GM19467 (cell line): ENCODE measurements at regions not wholly inside any gene's neighbourhood (a gene's known extent, or its start where the extent isn't known, plus 50 kb on each side); places are given as distances from the start of the nearest gene placed in this dataset.

Source experiments
- ATAC-seq: cut with Tn5 transposase; IDR thresholded peaks from one replicate; pipeline ENCODE4 v1.9.1; 2021; ENCODE audit warnings: mild to moderate bottlenecking, moderate library complexity; ENCODE audit not compliant: unreplicated experiment

DNA sequence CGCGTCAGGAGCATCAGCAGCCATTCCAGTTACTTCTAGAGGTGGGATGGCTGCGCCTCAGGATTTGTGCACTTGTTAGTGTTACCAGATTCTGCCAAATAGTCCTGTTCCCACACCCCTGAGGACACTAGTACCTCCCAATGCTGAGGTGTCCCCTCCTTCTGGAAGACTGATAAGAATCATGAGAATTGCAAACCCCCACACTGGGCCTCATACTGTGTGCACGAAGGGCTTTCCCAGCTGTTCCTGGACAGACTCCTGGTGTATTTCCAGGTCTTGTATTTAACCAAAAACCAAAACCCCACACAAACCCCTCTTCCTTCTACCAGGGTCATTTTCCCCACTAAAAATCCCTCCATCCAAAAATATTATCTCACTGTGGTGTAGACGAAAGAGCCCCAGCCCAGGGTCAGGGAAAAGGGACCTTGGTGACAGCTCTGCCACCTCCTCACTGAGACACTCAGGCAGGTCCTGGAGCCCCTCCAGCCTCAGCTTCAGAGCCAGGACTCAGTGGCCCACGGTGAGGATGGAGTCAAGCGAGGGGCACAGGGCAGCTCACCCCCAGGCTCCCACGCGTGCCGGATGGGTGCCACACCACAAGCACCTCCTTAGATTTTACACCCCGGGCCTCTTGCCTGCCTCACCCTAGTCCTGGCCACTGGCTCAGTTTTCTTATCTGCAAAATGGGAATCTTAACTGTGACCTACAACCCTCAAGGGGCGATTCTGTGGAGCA, 131.4 kb upstream of the RUNX3 start:
- ATAC-seq, result no peak

DNA sequence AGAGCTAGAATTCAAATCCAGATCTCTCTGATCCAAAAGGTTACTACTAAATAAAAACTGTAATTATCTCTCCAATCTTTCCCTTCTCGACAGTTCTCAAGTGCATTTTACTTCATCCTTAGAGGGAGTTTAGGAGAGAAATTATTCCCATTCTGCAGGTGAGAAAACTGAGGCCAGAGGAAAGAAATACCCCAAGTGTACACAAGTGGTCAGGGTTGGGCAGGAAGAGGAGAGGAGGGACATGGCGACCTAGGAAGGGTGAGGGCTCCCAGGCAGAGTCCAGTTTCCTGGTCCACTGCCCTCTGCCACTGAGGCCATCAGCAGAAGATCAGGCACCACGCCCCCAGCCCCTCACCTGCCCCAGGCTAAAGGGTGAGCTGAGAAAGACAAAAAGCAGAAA, 127.1 kb upstream of the RUNX3 start:
- ATAC-seq, result no peak

DNA sequence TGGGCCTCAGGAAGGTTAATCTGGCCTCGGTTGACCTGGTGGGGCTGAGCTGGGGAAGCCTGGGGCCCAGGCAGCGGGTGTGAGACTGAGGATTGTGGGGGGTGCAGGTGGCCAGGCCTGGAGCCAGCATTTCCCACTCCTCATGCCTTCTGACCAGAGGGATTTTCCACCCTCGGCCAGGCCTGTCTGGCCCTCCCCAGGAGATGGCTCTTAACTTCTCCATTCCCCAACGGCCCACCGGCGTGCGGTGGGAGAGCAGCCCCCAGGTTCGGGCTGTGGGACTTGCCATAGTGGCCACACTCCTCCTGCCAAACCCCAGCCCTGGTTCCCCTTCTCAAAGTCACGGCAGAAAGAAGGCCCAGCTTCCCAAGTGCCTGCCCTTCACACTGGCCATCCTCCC, 126.5 kb upstream of the RUNX3 start:
- no peak for ATAC-seq

DNA sequence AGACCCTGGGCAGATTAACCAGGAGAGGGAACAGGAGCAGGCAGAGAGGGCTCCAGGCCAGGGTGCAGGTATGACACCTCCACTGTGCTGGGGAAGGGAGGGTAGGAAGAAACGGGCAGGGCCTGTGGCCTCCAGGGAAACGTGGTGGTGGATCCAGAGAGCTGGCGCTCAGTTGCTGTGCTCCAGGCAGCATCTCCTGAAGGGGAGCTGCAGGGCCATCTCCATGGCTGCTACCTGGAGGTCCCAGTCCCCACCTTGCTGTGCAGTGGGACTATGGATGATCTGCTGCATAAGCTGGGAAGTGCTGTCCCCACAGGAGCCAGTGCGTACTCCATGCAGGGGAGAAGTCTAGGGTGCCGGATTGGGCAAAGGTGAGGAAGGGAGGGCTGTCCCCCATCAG, 125.9 kb upstream of the RUNX3 start:
- no peak for ATAC-seq

DNA sequence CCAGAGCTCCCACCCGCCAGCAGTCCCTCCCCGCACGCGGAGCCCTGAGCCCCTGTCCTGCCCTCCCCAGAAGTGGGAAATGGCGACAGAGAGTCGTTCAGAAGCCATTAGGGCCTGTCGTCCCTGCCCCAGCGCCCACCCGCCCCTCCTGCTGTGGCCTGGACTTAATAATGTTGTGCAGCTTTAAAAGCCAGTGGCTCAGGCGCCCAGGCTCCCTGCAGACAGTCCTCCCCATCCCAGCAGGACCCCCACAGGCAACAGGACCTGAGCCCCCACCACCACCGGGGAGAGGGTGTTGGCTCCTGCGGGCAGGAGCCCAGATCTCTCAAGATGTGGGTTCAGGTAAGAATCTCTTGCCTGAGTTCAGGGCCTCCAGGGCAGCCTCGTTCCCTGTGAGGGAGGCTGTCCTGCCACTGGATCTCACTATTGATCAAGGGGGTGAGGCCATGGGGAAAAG, 125.3 kb upstream of the RUNX3 start:
- no peak for ATAC-seq

DNA sequence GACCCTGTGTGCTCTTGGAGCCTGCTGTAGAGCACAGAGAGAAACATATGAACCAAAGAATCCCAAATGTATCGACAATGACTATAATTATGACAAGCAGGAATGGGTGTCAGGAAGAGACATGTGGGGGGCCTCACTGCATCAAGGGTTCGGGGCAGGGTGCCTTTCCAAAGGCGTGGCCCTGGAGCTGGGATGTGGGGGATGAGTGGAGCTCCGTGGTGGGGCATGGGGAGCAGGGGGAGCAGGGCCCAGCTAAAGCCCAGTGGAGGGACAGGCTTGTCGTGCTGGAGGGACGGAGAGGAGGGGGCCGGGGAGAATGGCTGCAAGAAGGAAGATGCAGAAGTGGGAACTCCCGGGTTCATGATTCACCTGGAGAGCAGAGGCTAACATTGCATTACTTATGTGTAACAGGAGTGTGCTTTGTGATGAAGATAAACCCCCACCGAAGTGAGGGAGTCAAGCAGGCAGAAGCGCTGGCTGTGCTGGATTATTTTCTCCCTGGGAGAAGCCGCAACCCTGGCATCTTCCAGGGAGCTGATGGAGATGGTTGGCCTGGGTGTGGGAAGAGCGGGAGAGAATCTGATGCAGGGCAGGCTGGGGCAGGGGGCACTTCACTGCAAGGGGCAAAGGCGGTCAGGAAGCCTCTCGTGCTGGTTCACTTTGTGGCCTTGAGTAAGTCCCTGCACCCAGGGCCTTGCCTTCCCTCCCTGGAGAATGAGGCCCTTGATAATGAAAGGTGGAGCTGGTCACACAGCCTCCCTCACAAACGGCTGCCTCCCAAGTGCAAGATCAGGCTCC, 124.6 kb upstream of the RUNX3 start:
- ATAC-seq, result no peak

DNA sequence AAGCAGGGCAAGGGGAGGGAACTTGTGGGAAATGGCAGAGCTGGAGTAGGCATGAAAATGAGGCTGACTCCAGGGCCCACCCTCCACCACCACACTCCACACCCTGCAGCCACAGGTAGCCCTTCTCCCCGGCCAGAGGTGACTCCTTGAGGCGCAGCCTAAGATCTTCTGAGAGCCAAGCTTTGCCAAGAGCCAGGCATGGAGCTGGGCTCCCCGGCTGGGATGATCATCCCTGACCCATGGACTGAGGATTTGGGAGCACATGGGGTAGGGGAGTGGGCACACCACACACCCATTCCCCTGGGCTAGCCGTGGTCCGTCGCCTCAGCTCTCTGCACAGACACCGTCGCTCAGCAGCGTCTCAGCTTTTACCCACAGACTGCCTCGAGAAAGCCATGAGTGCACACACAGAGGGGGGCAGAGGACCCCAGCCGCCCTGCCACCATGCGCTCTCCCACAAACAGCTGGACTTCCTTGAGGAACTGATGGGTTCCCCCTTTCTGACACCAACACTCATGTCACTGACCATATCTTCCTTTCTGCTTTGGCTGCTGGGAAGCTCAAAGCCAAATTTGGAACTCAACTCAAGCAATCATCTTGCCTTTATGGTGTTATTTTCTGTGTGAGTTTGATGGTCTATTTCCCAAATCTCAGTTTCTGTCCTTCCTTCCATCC, 123.6 kb upstream of the RUNX3 start:
- no peak for ATAC-seq

DNA sequence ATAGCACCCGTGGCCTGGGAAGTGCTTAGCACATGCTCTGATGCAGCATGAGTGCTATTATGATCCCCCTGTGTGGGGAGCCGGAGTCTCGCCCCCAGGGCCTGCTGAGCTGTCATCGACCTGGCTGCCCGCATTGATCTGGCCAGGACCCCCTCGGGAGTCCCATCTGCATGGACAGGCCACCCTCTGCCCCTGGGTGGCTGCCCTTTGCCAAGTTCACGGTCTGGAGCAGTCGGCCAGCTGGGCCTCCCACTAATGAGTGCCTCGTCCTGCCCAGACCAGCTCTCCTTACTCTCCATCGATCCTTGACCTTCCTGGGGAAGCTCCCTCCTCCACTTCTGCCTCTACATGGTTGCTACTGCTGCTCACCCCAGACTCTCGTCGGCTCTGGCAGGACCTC, 121.8 kb upstream of the RUNX3 start:
- ATAC-seq, result no peak

DNA sequence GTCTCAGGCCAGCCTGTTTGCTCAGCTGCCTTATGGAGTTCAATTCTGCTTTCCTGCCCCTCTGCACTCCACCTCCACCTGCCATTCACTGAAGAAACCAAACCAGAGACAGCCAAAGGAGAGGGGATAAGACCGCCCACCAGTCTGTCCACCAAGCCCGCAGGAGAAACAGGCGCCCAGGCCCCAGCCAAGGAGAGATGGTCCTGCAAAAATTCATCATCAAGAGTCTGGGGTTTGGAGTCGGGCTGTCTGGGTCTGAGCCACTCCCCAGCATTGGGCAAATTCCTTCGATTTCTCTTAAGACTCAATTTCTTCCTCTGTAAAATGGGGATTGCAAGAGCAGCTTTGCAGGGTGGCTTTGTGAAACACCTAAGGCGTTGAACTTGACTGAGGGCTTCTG, 121.4 kb upstream of the RUNX3 start:
- ATAC-seq, result no peak

DNA sequence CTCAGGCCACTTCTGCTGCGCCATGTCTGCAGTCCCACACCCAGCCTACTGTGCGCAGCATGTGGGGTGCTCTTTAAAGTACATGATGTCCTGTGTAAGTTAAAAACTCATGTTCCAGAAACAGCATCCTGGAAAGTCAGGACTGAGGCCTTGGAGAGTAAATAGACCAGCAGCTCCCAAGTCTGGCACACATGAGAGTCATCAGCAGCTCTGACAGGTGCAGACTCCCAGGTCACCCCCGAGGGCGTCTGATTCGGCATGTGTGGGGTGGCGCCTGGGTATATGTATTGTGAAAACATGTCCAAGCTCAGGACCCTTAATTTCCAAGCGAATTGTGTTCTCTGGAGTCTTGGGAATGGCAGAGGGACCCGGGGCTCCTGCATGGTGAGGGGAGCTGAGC, 120.1 kb upstream of the RUNX3 start:
- ATAC-seq, result no peak

DNA sequence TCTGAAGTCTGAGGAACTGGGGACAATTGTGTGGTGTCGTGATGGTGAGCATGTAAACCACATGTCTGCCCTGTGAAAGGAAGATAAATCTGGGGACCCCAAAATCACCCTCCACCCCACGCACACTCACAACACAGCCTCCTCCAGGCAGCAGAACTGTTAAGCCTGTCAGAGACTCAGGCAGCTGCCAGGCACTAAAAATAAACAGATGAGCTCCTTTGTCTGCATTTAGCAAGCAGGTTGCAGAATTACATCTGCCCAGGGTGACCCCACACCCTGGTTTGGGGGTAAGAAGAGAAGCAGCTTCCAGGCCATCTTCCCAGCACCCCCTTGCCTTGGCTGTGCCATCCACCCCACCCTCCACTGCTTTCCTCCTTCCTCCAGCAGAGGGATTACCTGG, 119.1 kb upstream of the RUNX3 start:
- no peak for ATAC-seq

DNA sequence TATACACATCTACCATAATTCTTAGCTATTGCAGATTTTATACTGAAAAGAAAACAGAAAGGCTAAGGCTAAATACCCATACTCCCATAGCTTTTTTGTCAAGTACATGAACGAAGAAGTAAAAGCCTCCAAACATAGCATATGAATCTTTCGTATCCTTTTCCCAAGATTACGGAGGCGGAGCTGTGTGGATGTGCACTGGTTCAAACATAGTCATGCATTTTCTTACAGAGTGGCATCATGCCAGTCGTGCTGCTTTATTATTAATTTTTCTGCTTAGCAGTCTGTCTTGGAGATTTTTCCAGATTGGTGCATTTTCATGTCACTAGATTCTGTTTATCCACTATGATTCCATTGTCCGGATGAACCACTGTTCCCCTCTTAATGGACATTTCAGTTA, 118.7 kb upstream of the RUNX3 start:
- no peak for ATAC-seq

DNA sequence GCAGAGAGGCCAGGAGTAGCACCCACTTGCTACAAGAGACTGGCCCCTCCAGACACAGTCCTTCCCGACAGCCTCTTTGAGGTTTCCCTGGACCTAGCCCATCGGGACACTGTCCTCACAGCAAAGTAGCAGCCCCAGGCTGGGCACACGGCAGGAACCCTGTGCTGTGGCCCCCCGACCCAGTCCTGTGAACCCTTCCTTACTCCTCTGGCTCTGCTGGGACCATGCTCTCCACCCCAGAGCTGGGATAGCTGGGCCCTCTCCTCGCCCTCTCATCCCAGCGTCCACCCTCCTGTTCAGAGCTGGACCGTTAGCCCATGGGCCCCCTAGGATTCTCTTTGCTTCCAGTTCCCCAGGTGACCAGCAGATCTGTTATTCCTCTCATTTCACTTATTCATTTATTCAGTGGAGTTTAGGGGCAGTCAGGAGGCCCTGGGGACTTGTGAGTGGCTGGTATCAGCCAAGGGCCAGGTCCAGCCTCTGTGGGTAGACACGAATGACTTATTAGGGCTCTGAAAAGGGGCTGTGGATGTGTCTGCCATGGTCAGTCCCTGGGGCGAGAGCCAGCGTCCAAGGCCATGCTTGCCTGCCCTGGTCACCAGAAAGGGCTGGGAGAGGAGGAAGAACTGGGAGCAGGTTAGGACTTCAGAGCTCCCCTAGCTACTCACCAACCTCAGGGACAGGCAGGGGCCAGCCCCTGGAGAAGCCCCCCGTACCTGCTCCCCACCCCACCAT, 117.6 kb upstream of the RUNX3 start:
- ATAC-seq, result no peak

DNA sequence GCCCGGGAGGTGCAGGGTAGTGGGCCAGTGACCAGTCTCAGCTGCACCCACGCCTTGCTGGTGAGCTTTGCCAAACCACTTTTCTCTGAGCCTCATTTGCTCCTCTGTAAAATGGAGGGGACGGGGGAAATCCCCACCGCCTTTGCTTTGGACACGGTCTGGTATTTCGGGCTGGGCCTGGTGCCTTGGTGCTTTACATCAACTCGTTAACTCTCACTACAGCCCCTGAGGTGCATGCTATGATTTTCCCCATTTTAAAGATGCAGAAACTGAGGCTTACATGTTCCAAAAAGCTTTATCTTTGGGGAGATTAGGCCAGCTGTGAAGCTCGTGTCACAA, 116.1 kb upstream of the RUNX3 start:
- ATAC-seq, result no peak

DNA sequence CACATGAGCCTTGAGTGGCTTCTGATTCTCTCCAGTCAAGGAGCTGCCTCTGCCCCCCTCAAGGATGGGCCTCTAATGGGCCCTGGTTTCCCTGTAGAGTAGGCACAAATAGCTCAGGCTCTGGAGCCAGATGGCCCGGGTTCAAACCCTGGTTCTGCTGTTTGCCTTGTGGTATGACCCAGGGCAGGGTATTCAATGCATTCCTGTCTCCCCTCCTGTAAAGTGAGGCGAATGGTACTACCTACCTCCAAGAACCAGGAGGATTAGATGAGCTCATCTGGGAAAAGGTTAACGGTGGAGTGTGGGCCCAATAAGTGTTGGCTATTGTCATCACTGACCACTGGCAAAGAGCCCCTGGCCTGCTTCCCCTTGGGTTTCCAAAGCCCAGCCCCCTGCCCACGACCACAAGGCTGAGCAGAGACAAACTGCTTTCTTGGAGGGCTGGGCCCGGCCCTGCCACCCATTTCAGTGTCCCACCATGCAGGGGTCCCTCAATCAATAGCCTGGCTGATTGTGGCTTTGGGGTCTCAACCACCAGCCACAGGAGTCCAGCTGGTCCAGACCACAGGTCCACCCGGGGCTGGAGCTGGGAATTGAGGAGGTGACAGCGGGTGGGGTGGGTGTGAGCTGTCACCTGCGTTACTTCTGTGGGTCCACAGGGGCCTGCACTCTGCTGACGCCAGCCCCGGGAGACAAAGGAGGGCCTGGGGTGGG, 115.6 kb upstream of the RUNX3 start:
- ATAC-seq, result no peak

DNA sequence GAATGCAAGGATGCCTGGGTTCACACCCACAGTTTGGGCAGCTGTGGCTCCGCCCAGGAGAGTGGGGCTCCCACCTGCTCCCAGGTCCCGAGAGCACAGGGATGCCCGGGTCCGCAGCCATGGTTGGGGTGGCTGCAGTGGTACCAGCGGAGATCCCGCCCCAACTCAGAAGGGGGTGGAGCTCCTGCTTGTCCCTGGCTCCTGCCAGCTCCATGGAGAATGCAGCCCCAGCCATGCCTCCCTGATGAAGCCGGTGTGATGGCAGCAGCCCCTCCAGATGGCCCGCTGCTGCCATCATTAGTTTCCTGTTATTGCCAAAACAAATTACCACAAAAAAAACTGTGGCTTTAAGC, 113.1 kb upstream of the RUNX3 start:
- no peak for ATAC-seq

DNA sequence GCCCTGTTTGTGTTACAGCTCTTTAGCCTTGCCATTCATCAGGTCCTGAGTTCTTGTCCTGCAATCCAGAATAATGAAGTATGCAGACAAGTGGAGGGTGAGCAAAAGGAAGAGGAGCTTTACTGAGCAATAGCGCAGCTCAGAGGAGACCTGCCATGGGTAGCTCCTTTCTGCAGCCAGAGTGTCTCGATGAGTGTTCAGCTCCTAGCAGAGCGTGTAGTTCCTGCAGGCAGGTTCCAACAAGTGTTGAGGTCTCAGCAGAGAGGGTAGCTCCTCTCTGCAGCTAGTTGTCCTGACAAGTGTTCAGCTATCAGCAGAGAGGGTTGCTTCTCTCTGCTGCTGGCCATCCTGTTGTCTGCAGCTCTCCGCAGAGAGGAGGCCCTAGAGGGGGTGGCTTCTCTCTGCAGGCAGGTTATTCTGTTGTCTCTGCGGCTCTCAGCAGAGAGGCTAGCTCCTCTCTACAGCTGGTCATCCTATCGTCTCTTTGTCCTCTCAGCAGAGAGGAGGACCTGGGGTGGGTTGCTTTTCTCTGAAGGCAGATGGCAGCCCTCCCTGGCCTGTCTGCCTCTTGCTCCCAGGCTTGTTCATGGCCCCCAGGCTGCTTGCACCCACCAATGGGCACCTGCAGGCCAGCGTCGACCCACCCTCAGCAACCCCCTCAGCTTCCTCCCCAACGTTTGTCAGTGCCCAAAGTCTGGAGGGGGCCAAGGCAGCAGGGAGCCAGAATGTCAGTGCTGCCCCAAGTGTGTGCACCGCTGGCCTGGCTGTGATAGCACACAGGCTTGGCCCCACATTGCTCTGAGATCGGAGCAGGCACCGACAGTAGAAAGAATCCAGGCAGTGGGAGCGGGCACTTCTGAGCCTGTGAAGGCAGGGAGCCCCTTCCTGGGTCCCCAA, 112.5 kb upstream of the RUNX3 start:
- ATAC-seq, result no peak

DNA sequence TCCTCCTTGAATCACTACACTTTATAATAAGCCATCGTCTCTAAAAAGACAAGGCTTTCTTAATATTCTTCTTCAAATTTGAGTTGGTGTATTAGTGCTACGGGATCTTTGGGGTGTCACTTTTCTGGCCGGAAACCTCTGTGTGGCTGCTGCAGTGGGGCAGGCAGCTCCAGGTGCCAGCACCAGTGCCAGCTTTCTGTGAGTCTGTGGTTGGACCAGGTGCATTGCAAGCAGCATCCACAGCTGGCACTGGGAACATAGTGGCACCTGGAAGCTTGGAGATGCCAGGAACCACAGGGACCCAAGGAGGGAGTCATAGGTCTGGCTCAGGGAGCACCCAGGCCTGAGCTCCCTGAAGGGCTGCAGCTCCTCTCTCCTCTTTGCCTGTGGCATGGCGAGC, 111.8 kb upstream of the RUNX3 start:
- no peak for ATAC-seq

DNA sequence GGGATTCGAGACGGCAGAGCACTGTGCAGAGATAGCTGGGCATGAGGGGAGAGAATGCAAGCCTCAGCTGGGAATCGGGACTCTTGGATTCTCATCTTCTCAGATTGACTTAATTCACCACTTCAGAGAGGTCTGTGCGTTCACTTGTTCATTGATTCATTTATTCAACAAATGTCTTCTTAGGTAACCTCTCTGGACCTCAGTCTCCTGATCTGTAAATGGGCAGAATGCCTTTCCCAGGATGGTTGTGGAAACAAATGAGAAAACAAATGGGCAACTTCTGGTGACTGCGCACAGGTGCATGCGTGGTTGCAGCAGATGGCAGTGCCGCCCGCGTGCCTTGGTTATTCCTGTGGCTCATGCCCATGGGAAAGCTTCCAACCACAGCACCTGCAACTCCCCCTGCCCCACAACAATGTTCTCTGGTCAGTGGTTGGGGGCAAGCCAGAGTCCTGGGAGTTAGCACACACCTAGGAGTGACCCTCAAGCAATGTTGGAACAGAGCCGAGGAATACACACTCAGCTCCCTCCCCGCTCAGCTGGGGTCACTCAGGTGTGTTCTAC, 110.1 kb upstream of the RUNX3 start:
- ATAC-seq, result no peak

DNA sequence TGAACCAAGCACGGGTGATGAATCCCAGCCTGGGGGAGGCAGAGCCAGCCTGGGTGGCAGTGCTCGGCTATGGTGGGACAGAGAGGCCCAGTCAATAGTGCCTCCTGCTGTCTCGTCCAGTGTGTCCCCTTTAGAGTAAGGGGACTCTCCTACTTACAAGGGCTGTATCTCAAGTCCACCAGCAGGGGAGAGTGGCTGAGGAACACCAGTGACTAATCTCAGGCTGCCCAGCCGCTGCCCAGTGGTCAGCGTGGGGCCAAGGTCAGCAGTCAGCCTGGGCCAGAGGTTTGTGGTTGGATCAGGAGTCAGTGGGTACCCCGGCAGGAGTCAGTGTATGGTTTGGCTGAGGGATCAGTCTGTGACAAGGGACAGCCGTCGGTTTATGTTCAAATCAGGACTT, 109.2 kb upstream of the RUNX3 start:
- ATAC-seq, result no peak
